ENCODE measurements at regions not wholly inside any gene's neighbourhood (a gene's known extent, or its start where the extent isn't known, plus 50 kb on each side); places are given as distances from the start of the nearest gene placed in this dataset.

- DNase-seq (no peak), ATAC-seq (peak in 1 of 2 donors; percentile 19)
- no peaks in the 10 kb centered on the region for H3K4me1 ChIP-seq
- TF ChIP-seq, protein P1, sequence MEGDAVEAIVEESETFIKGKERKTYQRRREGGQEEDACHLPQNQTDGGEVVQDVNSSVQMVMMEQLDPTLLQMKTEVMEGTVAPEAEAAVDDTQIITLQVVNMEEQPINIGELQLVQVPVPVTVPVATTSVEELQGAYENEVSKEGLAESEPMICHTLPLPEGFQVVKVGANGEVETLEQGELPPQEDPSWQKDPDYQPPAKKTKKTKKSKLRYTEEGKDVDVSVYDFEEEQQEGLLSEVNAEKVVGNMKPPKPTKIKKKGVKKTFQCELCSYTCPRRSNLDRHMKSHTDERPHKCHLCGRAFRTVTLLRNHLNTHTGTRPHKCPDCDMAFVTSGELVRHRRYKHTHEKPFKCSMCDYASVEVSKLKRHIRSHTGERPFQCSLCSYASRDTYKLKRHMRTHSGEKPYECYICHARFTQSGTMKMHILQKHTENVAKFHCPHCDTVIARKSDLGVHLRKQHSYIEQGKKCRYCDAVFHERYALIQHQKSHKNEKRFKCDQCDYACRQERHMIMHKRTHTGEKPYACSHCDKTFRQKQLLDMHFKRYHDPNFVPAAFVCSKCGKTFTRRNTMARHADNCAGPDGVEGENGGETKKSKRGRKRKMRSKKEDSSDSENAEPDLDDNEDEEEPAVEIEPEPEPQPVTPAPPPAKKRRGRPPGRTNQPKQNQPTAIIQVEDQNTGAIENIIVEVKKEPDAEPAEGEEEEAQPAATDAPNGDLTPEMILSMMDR (IDR thresholded peaks at IDR 0.05), result no peak
- no peak overlapping the region for H3K27ac ChIP-seq
- H3K4me3 ChIP-seq, result no peak overlapping the region
- no peaks in the 10 kb centered on the region for H3K36me3 ChIP-seq
- H3K27me3 ChIP-seq (ENCODE audit: low read depth), result no peaks in the 10 kb centered on the region
- no peaks in the 10 kb centered on the region for H3K9me3 ChIP-seq
- intact Hi-C loops (cut with DNase I), result no loop called here
Measured at GRCh38 chr5:27217155-27217956, 179.0 kb upstream of the CDH9 start.

DNA sequence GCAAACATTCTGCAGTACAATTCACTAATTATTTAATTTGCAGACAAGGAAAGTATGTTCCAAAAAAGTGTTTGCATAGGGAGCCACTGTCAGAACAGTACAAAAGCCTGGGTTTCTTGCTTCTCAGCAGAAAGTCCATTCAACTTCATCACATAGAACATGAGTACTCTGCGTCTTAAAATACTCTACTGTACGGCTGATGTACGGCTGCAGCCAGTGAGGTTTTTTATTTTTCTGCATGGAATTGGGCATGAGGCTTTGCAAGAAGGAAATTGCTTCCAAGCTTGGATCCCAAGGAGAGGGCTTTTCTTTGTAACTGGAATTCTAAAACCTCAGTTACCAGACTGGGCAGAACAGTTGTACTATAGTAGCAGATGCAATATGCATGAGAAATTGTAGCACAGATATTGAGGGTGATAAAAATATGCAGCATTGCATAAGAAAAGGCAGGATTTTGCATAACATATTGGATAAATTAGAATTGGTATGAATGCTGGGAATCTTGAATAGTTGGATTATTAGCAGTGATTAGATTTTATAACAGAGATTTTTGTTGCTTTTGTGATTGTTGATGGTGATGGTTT, 178.1 kb upstream of the CDH9 start:
- DNase-seq (no peak), ATAC-seq (no peak)
- Histone ChIP-seq H3K27me3 (ENCODE audit: low read depth) (no peaks in the 10 kb centered on the region), H3K9me3 (no peaks in the 10 kb centered on the region), H3K36me3 (no peaks in the 10 kb centered on the region), H3K27ac (no peak overlapping the region), H3K4me3 (no peak overlapping the region), H3K4me1 (no peaks in the 10 kb centered on the region)
- intact Hi-C loops (cut with DNase I), result no loop called here
- TF ChIP-seq, protein P1 (IDR thresholded peaks at IDR 0.05), result no peak

- no peak for ATAC-seq
- Histone ChIP-seq H3K27ac (no peak overlapping the region), H3K36me3 (no peaks in the 10 kb centered on the region), H3K9me3 (peaks cover 18% of the 10 kb centered on the region), H3K4me3 (no peak overlapping the region), H3K27me3 (ENCODE audit: low read depth) (no peaks in the 10 kb centered on the region), H3K4me1 (no peaks in the 10 kb centered on the region)
- DNase-seq, result no peak
- TF ChIP-seq, protein P1 (IDR thresholded peaks at IDR 0.05), result no peak
- intact Hi-C loops (cut with DNase I), result no loop called here
Measured at GRCh38 chr5:27208051-27208450, 169.7 kb upstream of the CDH9 start.

GRCh38 chr5:27191786-27192510, 153.6 kb upstream of the CDH9 start:
- Histone ChIP-seq H3K27me3 (ENCODE audit: low read depth) (no peaks in the 10 kb centered on the region), H3K4me1 (no peaks in the 10 kb centered on the region), H3K27ac (no peak overlapping the region), H3K9me3 (no peaks in the 10 kb centered on the region), H3K36me3 (no peaks in the 10 kb centered on the region), H3K4me3 (no peak overlapping the region)
- ATAC-seq, result no peak
- intact Hi-C loops (cut with DNase I), result no loop called here
- DNase-seq, result no peak
- TF ChIP-seq, protein P1 (IDR thresholded peaks at IDR 0.05), result no peak

- H3K4me1 ChIP-seq, result no peaks in the 10 kb centered on the region
- no peak for DNase-seq
- TF ChIP-seq, protein P1 (IDR thresholded peaks at IDR 0.05), result no peak
- no peaks in the 10 kb centered on the region for H3K27me3 ChIP-seq (ENCODE audit: low read depth)
- no peaks in the 10 kb centered on the region for H3K36me3 ChIP-seq
- H3K9me3 ChIP-seq, result no peaks in the 10 kb centered on the region
- ATAC-seq, result no peak
- no peak overlapping the region for H3K4me3 ChIP-seq
- H3K27ac ChIP-seq, result no peak overlapping the region
- intact Hi-C loops (cut with DNase I), result no loop called here
Measured at GRCh38 chr5:27172693-27173092, 134.3 kb upstream of the CDH9 start.
